Esophagus muscularis mucosa (tissue), 3 donors: ENCODE measurements at regions not wholly inside any gene's neighbourhood (a gene's known extent, or its start where the extent isn't known, plus 50 kb on each side); places are given as distances from the start of the nearest gene placed in this dataset.

Experiments used
- CTCF ChIP-seq, 3 experiments: fragments of 200-600 bp in 2 of 3; fragments of 450-650 bp in 1 of 3; sonication (generic) in 2 of 3; IDR thresholded peaks; one replicate each; pipeline ENCODE4 v1.5.1; 2017 to 2019; ENCODE audit warnings: antibody characterized with exemption in 3 of 3, mild to moderate bottlenecking in 2 of 3, moderate library complexity in 1 of 3
- POLR2AphosphoS5 ChIP-seq, 2 donors: sonication (generic); formaldehyde crosslinking; IDR thresholded peaks; one replicate each; pipeline ENCODE4 v1.6.1; 2017; ENCODE audit warnings: antibody characterized with exemption in 2 of 2

GRCh38 chr13:79062291-79062690 is 343.8 kb downstream of the RBM26 start:
- no peak for TF ChIP-seq POLR2AphosphoS5 (IDR thresholded peaks at IDR 0.05)
- TF ChIP-seq CTCF (IDR thresholded peaks at IDR 0.05): no peak
